H9 (cell line): ENCODE measurements at regions not wholly inside any gene's neighbourhood (a gene's known extent, or its start where the extent isn't known, plus 50 kb on each side); places are given as distances from the start of the nearest gene placed in this dataset.

Source experiments
- DNase-seq: peaks from one replicate; pipeline ENCODE4 v3.0.0-alpha.2; 2017
- H2AFZ ChIP-seq: one replicate; pipeline ENCODE4 v1.6.1; 2013; ENCODE audit warnings: mild to moderate bottlenecking, low read length, control low read depth, moderate library complexity
- H2AK5ac ChIP-seq: 2 replicates; pipeline ENCODE4 v1.6.1; 2013; ENCODE audit warnings: low read length, control low read depth, mixed read lengths; ENCODE audit not compliant: insufficient read length
- H2BK120ac ChIP-seq: one replicate; pipeline ENCODE4 v1.6.1; 2013; ENCODE audit warnings: low read depth, mild to moderate bottlenecking, low read length, control low read depth, inconsistent platforms; ENCODE audit not compliant: poor library complexity, severe bottlenecking
- H2BK12ac ChIP-seq: 2 replicates; pipeline ENCODE4 v1.6.1; 2013; ENCODE audit warnings: low read length, control low read depth, mixed read lengths, low read depth; ENCODE audit not compliant: insufficient read length
- H2BK15ac ChIP-seq: 2 replicates; pipeline ENCODE4 v1.6.1; 2013; ENCODE audit warnings: low read depth, low read length, control low read depth
- H2BK20ac ChIP-seq: one replicate; pipeline ENCODE4 v1.6.1; 2013; ENCODE audit warnings: low read depth, mild to moderate bottlenecking, low read length, control low read depth, inconsistent platforms; ENCODE audit not compliant: poor library complexity, severe bottlenecking
- H2BK5ac ChIP-seq: 2 replicates; pipeline ENCODE4 v1.6.1; 2013; ENCODE audit warnings: low read length, control low read depth, mixed read lengths; ENCODE audit not compliant: insufficient read length
- H3K14ac ChIP-seq: 2 replicates; pipeline ENCODE4 v1.6.1; 2013; ENCODE audit warnings: low read length, control low read depth; ENCODE audit not compliant: insufficient read depth
- H3K18ac ChIP-seq: 2 replicates; pipeline ENCODE4 v1.6.1; 2013; ENCODE audit warnings: low read depth, mild to moderate bottlenecking, mixed read lengths, low read length, control low read depth; ENCODE audit not compliant: insufficient read length
- H3K23ac ChIP-seq: 2 replicates; pipeline ENCODE4 v1.6.1; 2013; ENCODE audit warnings: low read length, control low read depth, mixed read lengths, low read depth; ENCODE audit not compliant: insufficient read length
- H3K23me2 ChIP-seq: 2 replicates; pipeline ENCODE4 v1.6.1; 2013; ENCODE audit warnings: low read depth, mild to moderate bottlenecking, mixed read lengths, low read length, control low read depth; ENCODE audit not compliant: insufficient read length, poor library complexity, severe bottlenecking
- H3K27ac ChIP-seq: 2 replicates; pipeline ENCODE4 v1.5.1; 2013; ENCODE audit warnings: low read length, control low read depth, mixed read lengths, low read depth; ENCODE audit not compliant: insufficient read length
- H3K27me3 ChIP-seq: 2 replicates; pipeline ENCODE4 v1.6.1; 2013; ENCODE audit warnings: low read length, control low read depth, inconsistent platforms; ENCODE audit not compliant: insufficient read depth
- H3K4ac ChIP-seq: 2 replicates; pipeline ENCODE4 v1.6.1; 2013; ENCODE audit warnings: low read depth, mild to moderate bottlenecking, control low read depth, inconsistent platforms, low read length, moderate library complexity
- H3K4me1 ChIP-seq: 2 replicates; pipeline ENCODE4 v1.6.1; 2013; ENCODE audit warnings: low read length, control low read depth, inconsistent platforms; ENCODE audit not compliant: insufficient read depth
- H3K4me2 ChIP-seq: 2 replicates; pipeline ENCODE4 v1.6.1; 2013; ENCODE audit warnings: low read length, control low read depth, mixed read lengths; ENCODE audit not compliant: insufficient read length, insufficient read depth
- H3K56ac ChIP-seq: 2 replicates; pipeline ENCODE4 v1.6.1; 2013; ENCODE audit warnings: low read depth, mild to moderate bottlenecking, mixed read lengths, low read length, control low read depth; ENCODE audit not compliant: insufficient read length
- H3K79me1 ChIP-seq: 2 replicates; pipeline ENCODE4 v1.6.1; 2013; ENCODE audit warnings: low read depth, mild to moderate bottlenecking, moderate library complexity, low read length, control low read depth, inconsistent platforms; ENCODE audit not compliant: insufficient read depth, poor library complexity, severe bottlenecking
- H3K79me2 ChIP-seq: 2 replicates; pipeline ENCODE4 v1.6.1; 2013; ENCODE audit warnings: low read length, control low read depth, inconsistent platforms; ENCODE audit not compliant: insufficient read depth
- H3K9ac ChIP-seq: 2 replicates; pipeline ENCODE4 v1.6.1; 2013; ENCODE audit warnings: low read length, control low read depth, mixed read lengths; ENCODE audit not compliant: insufficient read length; ENCODE audit errors: extremely low read depth
- H3K9me3 ChIP-seq: one replicate; pipeline ENCODE4 v1.6.1; 2013; ENCODE audit warnings: low read depth, low read length, inconsistent platforms; ENCODE audit not compliant: control insufficient read depth
- H3T11ph ChIP-seq: one replicate; pipeline ENCODE4 v1.6.1; 2013; ENCODE audit warnings: mild to moderate bottlenecking, low read length, control low read depth, inconsistent platforms
- H4K20me1 ChIP-seq: one replicate; pipeline ENCODE4 v1.6.1; 2013; ENCODE audit not compliant: control insufficient read depth, insufficient read length, insufficient read depth
- H4K5ac ChIP-seq: 2 replicates; pipeline ENCODE4 v1.6.1; 2013; ENCODE audit warnings: low read depth, mild to moderate bottlenecking, mixed read lengths, low read length, control low read depth; ENCODE audit not compliant: insufficient read length
- H4K8ac ChIP-seq: replicated peaks from 2 replicates; pipeline ENCODE4 v1.6.1; 2013; ENCODE audit warnings: low read length, control low read depth, mixed read lengths, low read depth; ENCODE audit not compliant: insufficient read length
- H4K91ac ChIP-seq: 2 replicates; pipeline ENCODE4 v1.6.1; 2013; ENCODE audit warnings: low read depth, mild to moderate bottlenecking, moderate library complexity, mixed read lengths, low read length, control low read depth; ENCODE audit not compliant: insufficient read length
- H3K27ac Mint-ChIP-seq, 3 experiments: 2 replicates in 2 of 3; 3 replicates in 1 of 3; pipeline ENCODE4 v1.8.0; 2020 to 2021; ENCODE audit warnings: mixed read lengths in 3 of 3, mild to moderate bottlenecking in 1 of 3, moderate library complexity in 1 of 3
- H3K27me3 Mint-ChIP-seq: 2 replicates; pipeline ENCODE4 v1.8.0; 2021; ENCODE audit warnings: low read depth, mild to moderate bottlenecking, moderate library complexity, mixed read lengths
- H3K36me3 Mint-ChIP-seq, 3 experiments: 2 replicates in 2 of 3; 3 replicates in 1 of 3; pipeline ENCODE4 v1.8.0; 2020 to 2021; ENCODE audit warnings: low read depth in 3 of 3, mixed read lengths in 3 of 3; ENCODE audit not compliant: insufficient read depth in 1 of 3
- H3K4me1 Mint-ChIP-seq, 2 experiments: 2 replicates each; pipeline ENCODE4 v1.8.0; 2020; ENCODE audit warnings: mixed read lengths in 2 of 2
- H3K4me3 Mint-ChIP-seq, 2 experiments: 2 replicates in 1 of 2; 3 replicates in 1 of 2; pipeline ENCODE4 v1.8.0; 2020 to 2021; ENCODE audit warnings: mild to moderate bottlenecking in 2 of 2, mixed read lengths in 2 of 2, moderate library complexity in 1 of 2
- H3K9me3 Mint-ChIP-seq, 2 experiments: 2 replicates in 1 of 2; 3 replicates in 1 of 2; pipeline ENCODE4 v1.8.0; 2020; ENCODE audit warnings: mild to moderate bottlenecking in 2 of 2, mixed read lengths in 2 of 2, moderate library complexity in 1 of 2
- WGBS: extraction: QIAGEN DNeasy Blood & Tissue Kit; methylation state at CpG from one replicate; pipeline ENCODE4 v1.1.7; 2013; ENCODE audit warnings: missing lambda C conversion rate, low lambda C conversion rate, mixed read lengths; ENCODE audit not compliant: insufficient read length; ENCODE audit errors: extremely low coverage; 5-methylcytosine and 5-hydroxymethylcytosine counted together
- TF ChIP-seq, protein P1 (sequence below): fragments of 200-600 bp; sonication (generic); conservative IDR thresholded peaks from 3 replicates; pipeline ENCODE4 v1.8.0; 2021; ENCODE audit warnings: antibody characterized with exemption, mild to moderate bottlenecking

DNA sequence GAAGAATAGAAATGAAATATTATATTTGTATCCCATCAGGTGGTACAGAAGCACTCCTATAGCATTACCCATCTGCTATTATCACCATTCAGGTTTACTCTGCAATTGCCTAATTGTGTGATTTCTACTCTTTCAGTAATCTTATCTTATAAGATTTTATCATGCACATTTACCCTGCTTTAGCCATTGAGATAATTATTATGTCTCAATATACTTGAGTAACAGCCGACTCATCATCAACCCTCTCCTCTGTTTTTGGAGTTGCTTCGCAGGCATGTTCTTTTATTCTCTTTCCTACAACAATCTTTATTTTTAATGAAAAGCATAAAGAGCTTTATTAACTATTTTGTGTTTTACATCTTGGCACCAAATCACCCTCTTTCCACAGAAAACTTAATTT is 419.9 kb downstream of the LRIG3 start:
- Histone ChIP-seq H3K23me2 (no peaks in the 10 kb centered on the region), H2BK15ac (no peak overlapping the region)
- WGBS = no CpG with 5 or more reads among the region's 2 CpGs

More for the DNA sequence above, 419.9 kb downstream of the LRIG3 start:
- no peak overlapping the region for H2BK5ac ChIP-seq
- no peak overlapping the region for H3K14ac ChIP-seq
- H2BK120ac ChIP-seq = no peak overlapping the region
- no peak overlapping the region for H3K27ac Mint-ChIP-seq
- H2BK20ac ChIP-seq = no peak overlapping the region
- H3K56ac ChIP-seq = no peak overlapping the region
- H3T11ph ChIP-seq = no peak overlapping the region
- H3K27me3 Mint-ChIP-seq = no peaks in the 10 kb centered on the region
- H2AK5ac ChIP-seq = no peak overlapping the region
- peaks cover 9 to 12% of the 10 kb centered on the region in 2 experiments for H3K4me1 Mint-ChIP-seq
- no peak overlapping the region for H3K4me3 Mint-ChIP-seq
- TF ChIP-seq, protein P1, sequence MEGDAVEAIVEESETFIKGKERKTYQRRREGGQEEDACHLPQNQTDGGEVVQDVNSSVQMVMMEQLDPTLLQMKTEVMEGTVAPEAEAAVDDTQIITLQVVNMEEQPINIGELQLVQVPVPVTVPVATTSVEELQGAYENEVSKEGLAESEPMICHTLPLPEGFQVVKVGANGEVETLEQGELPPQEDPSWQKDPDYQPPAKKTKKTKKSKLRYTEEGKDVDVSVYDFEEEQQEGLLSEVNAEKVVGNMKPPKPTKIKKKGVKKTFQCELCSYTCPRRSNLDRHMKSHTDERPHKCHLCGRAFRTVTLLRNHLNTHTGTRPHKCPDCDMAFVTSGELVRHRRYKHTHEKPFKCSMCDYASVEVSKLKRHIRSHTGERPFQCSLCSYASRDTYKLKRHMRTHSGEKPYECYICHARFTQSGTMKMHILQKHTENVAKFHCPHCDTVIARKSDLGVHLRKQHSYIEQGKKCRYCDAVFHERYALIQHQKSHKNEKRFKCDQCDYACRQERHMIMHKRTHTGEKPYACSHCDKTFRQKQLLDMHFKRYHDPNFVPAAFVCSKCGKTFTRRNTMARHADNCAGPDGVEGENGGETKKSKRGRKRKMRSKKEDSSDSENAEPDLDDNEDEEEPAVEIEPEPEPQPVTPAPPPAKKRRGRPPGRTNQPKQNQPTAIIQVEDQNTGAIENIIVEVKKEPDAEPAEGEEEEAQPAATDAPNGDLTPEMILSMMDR = no peak
- H4K8ac ChIP-seq = no peak overlapping the region
- no peak overlapping the region for H3K27ac ChIP-seq
- H3K18ac ChIP-seq = no peak overlapping the region
- no peak overlapping the region for H2AFZ ChIP-seq
- H3K4ac ChIP-seq = no peak overlapping the region
- H3K27me3 ChIP-seq = no peaks in the 10 kb centered on the region
- no peaks in the 10 kb centered on the region; a peak in 1 of 5 replicates for H3K9me3 Mint-ChIP-seq
- no peaks in the 10 kb centered on the region for H3K79me2 ChIP-seq
- no peak for DNase-seq
- H3K23ac ChIP-seq = no peak overlapping the region
- no peak overlapping the region for H4K91ac ChIP-seq
- no peak overlapping the region for H4K5ac ChIP-seq
- H3K4me2 ChIP-seq = no peak overlapping the region
- H4K20me1 ChIP-seq = no peaks in the 10 kb centered on the region
- no peaks in the 10 kb centered on the region for H3K4me1 ChIP-seq
- H2BK12ac ChIP-seq = no peak overlapping the region
- H3K9ac ChIP-seq = no peak overlapping the region
- H3K9me3 ChIP-seq = no peaks in the 10 kb centered on the region
- no peaks in the 10 kb centered on the region for H3K36me3 Mint-ChIP-seq
- no peaks in the 10 kb centered on the region for H3K79me1 ChIP-seq
